BJ (cell line): ENCODE measurements at regions not wholly inside any gene's neighbourhood (a gene's known extent, or its start where the extent isn't known, plus 50 kb on each side); places are given as distances from the start of the nearest gene placed in this dataset.
A peak's percentile ranks its signal among the peaks of the same experiment; 100 is the strongest.

Experiments used
- CTCF ChIA-PET: fragments of 350-600 bp; formaldehyde crosslinking; extraction: SDS; loops from one replicate; lab custom pipeline; 2021; ENCODE audit warnings: antibody characterized with exemption, inconsistent platforms; lab: Yijun Ruan, JAX
- POLR2A ChIA-PET: fragments of 300-600 bp; sonication (Branson Sonifier 250); formaldehyde crosslinking; extraction: SDS; loops from one replicate; lab custom pipeline; 2021; ENCODE audit warnings: antibody characterized with exemption; lab: Charles Lee
- DNase-seq: peaks from one replicate; pipeline ENCODE4 v3.0.0-alpha.2; 2011; ENCODE audit warnings: low read depth
- H3K27me3 ChIP-seq: 2 replicates; pipeline ENCODE4 v1.6.0; 2011; ENCODE audit warnings: low read length; ENCODE audit not compliant: control insufficient read depth, insufficient read depth
- H3K36me3 ChIP-seq: 2 replicates; pipeline ENCODE4 v1.5.1; 2011; ENCODE audit warnings: low read length; ENCODE audit not compliant: control insufficient read depth, insufficient read depth
- H3K4me3 ChIP-seq: 2 replicates; pipeline ENCODE4 v1.5.1; 2011; ENCODE audit warnings: low read depth, mild to moderate bottlenecking, control low read depth, low read length
- TF ChIP-seq, protein P1 (sequence below): IDR thresholded peaks from 2 replicates; pipeline ENCODE4 v1.5.1; 2011; ENCODE audit warnings: low read depth, mild to moderate bottlenecking, control low read depth, inconsistent platforms, low read length, moderate library complexity; ENCODE audit not compliant: insufficient read depth

DNA sequence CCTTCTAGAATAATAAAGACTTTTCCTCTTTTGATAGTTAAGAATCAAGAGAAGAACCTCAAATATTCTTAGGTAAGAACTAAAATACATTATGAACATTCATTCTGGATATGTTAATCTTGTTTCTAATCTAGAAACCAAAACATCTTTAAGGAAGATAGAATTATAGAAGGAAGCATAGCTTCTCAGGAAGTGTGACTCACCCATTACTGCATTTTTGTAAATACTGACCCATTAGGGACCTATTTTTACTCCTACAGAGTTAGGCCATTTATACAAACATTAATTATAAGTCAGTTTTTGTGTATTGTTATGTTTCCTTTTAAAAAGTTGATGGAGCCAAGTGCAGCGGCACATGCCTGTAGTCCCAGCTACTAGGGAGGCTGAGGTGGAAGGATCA lies 147.1 kb downstream of the NUFIP1 start:
- peak; percentile 49 for DNase-seq
- ChIA-PET CTCF (interaction anchor here (1.2 kb wide), 1 partner anchor 14 kb away, joined by 3 read pairs; no protein-coding TSS in a partner anchor), POLR2A (no interaction called here)
- no peaks in the 10 kb centered on the region for H3K27me3 ChIP-seq
- TF ChIP-seq, protein P1, sequence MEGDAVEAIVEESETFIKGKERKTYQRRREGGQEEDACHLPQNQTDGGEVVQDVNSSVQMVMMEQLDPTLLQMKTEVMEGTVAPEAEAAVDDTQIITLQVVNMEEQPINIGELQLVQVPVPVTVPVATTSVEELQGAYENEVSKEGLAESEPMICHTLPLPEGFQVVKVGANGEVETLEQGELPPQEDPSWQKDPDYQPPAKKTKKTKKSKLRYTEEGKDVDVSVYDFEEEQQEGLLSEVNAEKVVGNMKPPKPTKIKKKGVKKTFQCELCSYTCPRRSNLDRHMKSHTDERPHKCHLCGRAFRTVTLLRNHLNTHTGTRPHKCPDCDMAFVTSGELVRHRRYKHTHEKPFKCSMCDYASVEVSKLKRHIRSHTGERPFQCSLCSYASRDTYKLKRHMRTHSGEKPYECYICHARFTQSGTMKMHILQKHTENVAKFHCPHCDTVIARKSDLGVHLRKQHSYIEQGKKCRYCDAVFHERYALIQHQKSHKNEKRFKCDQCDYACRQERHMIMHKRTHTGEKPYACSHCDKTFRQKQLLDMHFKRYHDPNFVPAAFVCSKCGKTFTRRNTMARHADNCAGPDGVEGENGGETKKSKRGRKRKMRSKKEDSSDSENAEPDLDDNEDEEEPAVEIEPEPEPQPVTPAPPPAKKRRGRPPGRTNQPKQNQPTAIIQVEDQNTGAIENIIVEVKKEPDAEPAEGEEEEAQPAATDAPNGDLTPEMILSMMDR, result no peak
- H3K4me3 ChIP-seq, result no peak overlapping the region
- H3K36me3 ChIP-seq, result no peaks in the 10 kb centered on the region

DNA sequence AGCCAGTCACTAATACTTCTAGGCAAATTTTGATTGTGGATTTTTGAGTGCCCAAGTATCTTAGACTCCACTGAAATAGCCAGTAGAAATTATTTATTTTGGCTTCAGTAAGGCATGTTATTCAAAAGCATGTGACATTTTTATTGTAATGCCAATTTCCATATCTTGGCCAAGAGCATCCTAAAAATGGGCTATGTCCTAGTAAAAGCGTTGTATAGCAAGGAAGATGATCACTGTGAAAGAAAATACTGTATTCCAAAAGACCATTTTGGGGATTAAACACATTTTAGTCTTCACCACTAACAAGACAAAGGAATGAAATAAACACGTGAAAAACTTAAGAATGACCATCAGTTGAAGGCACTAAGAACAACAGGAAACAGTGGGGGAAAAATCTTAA lies 149.1 kb downstream of the NUFIP1 start:
- Histone ChIP-seq H3K4me3 (no peak overlapping the region), H3K36me3 (no peaks in the 10 kb centered on the region), H3K27me3 (no peaks in the 10 kb centered on the region)
- POLR2A ChIA-PET, result no interaction called here
- CTCF ChIA-PET, result no interaction called here
- no peak for DNase-seq
- TF ChIP-seq, protein P1, result no peak

DNA sequence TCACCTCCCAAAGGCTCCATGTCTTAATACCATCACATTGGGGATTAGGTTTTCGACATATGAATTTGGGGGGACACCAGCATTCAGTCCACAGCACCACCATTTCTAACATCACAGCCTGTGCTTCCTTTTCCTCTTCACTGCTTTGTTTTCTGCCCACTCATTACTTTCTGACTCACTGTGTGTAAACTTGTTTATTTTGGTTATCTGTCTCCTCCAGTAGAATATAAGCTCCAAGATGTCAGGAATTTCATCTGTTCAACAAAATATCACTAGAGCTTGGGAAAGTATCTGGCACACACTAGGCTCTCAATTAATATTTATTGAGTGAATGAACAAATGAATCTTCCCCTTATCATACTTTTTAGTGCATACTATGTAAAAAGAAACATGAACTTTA lies 152.0 kb downstream of the NUFIP1 start:
- CTCF ChIA-PET, result interaction anchor here (0.8 kb wide), 1 partner anchor 19 kb away, joined by 3 read pairs; no protein-coding TSS in a partner anchor
- Histone ChIP-seq H3K27me3 (no peaks in the 10 kb centered on the region), H3K36me3 (no peaks in the 10 kb centered on the region), H3K4me3 (no peak overlapping the region)
- POLR2A ChIA-PET, result interaction anchor here (0.6 kb wide), 1 partner anchor 81 kb away, joined by 4 read pairs; no protein-coding TSS in a partner anchor
- DNase-seq, result no peak
- TF ChIP-seq, protein P1, result no peak

DNA sequence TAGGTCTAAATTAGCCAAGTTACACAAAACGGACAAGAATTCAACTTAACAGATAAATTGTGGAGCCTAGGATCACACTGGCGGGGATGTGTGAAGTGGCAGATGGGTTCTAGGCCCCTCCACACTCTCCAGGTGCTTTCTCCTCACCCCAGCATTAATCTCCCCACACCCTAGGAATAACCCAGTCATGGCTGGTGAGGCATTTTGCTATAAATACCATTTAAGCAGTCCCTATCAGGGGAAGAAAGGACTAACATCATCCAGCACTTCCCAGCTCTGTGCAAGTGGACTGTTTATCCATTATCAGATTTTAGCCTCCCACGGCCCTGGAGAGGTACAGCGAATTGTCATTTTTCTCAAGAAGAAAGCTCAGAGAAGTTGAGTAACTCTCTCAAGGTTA lies 154.9 kb downstream of the NUFIP1 start:
- no peaks in the 10 kb centered on the region; the same call in 1 of the 2 replicates for H3K27me3 ChIP-seq
- ChIA-PET CTCF (no interaction called here), POLR2A (no interaction called here)
- H3K36me3 ChIP-seq, result no peaks in the 10 kb centered on the region
- DNase-seq, result no peak
- TF ChIP-seq, protein P1, result no peak
- H3K4me3 ChIP-seq, result no peak overlapping the region

DNA sequence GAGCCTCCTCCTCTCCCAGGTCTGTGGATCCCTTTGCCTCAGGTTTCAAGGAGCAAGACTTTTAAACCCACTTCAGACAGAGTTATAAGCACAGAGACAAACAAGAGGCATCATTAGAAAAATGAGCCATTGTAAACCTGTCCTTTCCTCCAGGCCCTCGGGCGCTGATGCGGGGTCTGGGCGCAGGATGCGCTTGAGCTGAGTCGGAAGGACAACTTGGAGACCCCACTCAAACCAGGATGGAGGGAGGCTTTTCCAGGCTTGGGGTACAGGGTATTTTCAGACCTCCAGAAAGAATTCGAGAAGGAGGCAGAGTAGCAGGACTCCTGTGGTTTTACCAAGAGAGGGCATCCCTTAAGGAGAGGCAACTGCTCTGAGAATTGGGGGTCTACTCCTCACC lies 155.6 kb downstream of the NUFIP1 start:
- H3K4me3 ChIP-seq, result no peak overlapping the region
- DNase-seq, result no peak
- no peaks in the 10 kb centered on the region for H3K36me3 ChIP-seq
- TF ChIP-seq, protein P1, result no peak
- ChIA-PET POLR2A (no interaction called here), CTCF (no interaction called here)
- no peaks in the 10 kb centered on the region; the same call in 1 of the 2 replicates for H3K27me3 ChIP-seq
